ENCODE measurements at regions not wholly inside any gene's neighbourhood (a gene's known extent, or its start where the extent isn't known, plus 50 kb on each side); places are given as distances from the start of the nearest gene placed in this dataset.

GRCh38 chr1:94306521-94306920, 69.1 kb upstream of the ARHGAP29 start:
- TF ChIP-seq POLR2A (IDR thresholded peaks at IDR 0.05; ENCODE audit: borderline replicate concordance, extremely low read depth, insufficient read depth, insufficient read length) (no peak), EZH2 (IDR thresholded peaks at IDR 0.05) (no peak), CEBPB (IDR thresholded peaks at IDR 0.05; ENCODE audit: low read depth) (no peak), REST (IDR thresholded peaks at IDR 0.05; ENCODE audit: low read depth) (no peak), CTCF (IDR thresholded peaks at IDR 0.05 in 2 of 3, conservative IDR thresholded peaks at IDR 0.05 in 1 of 3; ENCODE audit: borderline replicate concordance in 1 of 3, insufficient read depth in 1 of 3, low read depth in 2 of 3, low read length in 2 of 3) (no peak), FOSL1 (IDR thresholded peaks at IDR 0.05; ENCODE audit: low read depth) (no peak), TCF7L2 (IDR thresholded peaks at IDR 0.05; ENCODE audit: borderline replicate concordance, extremely low read depth, insufficient read depth, insufficient read length) (no peak), SP1 (IDR thresholded peaks at IDR 0.05; ENCODE audit: low read depth) (no peak), SIN3A (IDR thresholded peaks at IDR 0.05; ENCODE audit: low read depth) (no peak), JUND (IDR thresholded peaks at IDR 0.05) (no peak), RAD21 (IDR thresholded peaks at IDR 0.05; ENCODE audit: low read depth) (no peak), POLR2AphosphoS5 (IDR thresholded peaks at IDR 0.05; ENCODE audit: low read depth, low read length) (no peak)

Measured in HCT116 (cell line).